ENCODE measurements at regions not wholly inside any gene's neighbourhood (a gene's known extent, or its start where the extent isn't known, plus 50 kb on each side); places are given as distances from the start of the nearest gene placed in this dataset.
A peak's percentile ranks its signal among the peaks of the same experiment; 100 is the strongest.

DNA sequence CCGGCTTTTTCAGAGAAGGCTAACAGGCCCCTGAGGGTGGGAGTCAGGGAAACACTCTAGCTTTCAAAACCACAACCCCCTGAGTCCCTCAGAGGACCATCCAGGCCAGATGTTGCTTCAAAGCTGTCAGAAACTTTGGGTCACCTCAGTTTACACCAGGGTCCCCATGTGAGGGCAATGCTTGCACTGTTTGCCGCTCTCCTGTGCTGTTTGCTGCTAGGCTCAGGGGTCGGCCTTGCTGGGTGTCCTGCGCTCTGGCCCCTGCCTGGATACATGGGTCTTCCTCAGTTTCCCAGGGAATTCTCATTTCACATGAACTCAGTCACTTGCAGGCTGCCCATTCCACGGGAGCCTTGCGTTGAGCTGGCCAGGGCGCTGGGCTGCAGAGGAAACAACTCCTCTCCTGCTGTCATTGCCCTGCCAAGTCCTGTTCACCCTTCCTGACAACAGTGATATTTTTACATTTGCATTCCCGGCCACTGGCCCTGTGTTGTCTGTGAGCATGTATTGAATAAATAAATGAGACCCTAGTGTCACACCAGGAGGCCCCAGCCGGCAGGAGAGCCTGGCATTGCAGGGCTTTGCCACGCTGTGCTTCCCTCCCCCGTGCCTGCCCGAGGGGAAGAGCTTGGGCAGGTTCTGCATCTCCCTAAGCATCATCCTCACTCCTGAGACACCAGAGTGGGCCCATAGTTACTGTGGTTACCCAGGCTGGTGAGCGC lies 73.2 kb upstream of the RAB6C start:
- intact Hi-C loops (cut with micrococcal nuclease; ENCODE audit: unreplicated experiment): no loop called here
- DNase-seq: peak in 1 of 2 experiments; percentile 13
- POLR2A ChIA-PET: no interaction called here
- H3K4me1 ChIP-seq: no peaks in the 10 kb centered on the region
- CTCF ChIA-PET: no interaction called here
- Mint-ChIP-seq H3K36me3 (ENCODE audit: insufficient read depth, unreplicated experiment) (no peaks in the 10 kb centered on the region), H3K4me1 (ENCODE audit: low read depth, unreplicated experiment) (no peaks in the 10 kb centered on the region), H3K4me3 (ENCODE audit: unreplicated experiment) (no peak overlapping the region), H3K9me3 (ENCODE audit: unreplicated experiment) (no peaks in the 10 kb centered on the region), H3K27me3 (ENCODE audit: insufficient read depth, unreplicated experiment) (peaks cover 4% of the 10 kb centered on the region), H3K27ac (ENCODE audit: unreplicated experiment) (no peak overlapping the region)
- no peak overlapping the region for H3K4me3 ChIP-seq (ENCODE audit: low read depth, low read length)
- no TSS peak for BruUV-seq (replicated peaks)
- no peaks in the 10 kb centered on the region; the same call in 1 of the 2 replicates for H3K27me3 ChIP-seq (replicated peaks; ENCODE audit: control insufficient read depth, insufficient read depth, low read length)
- no peaks in the 10 kb centered on the region for H3K9me3 ChIP-seq
- TF ChIP-seq, protein P1, sequence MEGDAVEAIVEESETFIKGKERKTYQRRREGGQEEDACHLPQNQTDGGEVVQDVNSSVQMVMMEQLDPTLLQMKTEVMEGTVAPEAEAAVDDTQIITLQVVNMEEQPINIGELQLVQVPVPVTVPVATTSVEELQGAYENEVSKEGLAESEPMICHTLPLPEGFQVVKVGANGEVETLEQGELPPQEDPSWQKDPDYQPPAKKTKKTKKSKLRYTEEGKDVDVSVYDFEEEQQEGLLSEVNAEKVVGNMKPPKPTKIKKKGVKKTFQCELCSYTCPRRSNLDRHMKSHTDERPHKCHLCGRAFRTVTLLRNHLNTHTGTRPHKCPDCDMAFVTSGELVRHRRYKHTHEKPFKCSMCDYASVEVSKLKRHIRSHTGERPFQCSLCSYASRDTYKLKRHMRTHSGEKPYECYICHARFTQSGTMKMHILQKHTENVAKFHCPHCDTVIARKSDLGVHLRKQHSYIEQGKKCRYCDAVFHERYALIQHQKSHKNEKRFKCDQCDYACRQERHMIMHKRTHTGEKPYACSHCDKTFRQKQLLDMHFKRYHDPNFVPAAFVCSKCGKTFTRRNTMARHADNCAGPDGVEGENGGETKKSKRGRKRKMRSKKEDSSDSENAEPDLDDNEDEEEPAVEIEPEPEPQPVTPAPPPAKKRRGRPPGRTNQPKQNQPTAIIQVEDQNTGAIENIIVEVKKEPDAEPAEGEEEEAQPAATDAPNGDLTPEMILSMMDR (IDR thresholded peaks at IDR 0.05; ENCODE audit: insufficient read depth in 1 of 2, low read depth in 1 of 2, low read length in 1 of 2, severe bottlenecking in 1 of 2, unreplicated experiment in 1 of 2): no peak
- no peaks in the 10 kb centered on the region for H3K36me3 ChIP-seq (ENCODE audit: control insufficient read depth, insufficient read depth, low read length)

DNA sequence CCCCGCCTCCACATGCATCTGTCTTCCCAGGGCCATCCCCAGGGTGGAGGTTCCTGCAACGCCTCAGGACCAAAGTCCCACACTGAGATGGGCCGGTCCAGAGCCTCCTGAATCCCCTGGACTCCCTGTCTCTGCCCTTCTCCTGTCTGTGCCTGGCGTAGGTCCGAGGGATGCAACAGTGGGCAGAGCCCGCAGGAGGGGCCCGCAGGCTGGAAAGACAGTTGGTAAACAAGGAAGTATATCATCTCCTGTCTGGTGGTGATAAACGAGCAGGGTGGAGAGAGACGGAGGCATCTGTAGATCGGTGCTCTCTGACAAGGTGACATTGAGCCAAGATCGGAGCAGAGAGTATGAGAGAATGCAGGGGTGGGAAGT lies 72.6 kb upstream of the RAB6C start:
- no TSS peak for BruUV-seq (replicated peaks)
- H3K27ac Mint-ChIP-seq (ENCODE audit: unreplicated experiment): no peak overlapping the region

DNA sequence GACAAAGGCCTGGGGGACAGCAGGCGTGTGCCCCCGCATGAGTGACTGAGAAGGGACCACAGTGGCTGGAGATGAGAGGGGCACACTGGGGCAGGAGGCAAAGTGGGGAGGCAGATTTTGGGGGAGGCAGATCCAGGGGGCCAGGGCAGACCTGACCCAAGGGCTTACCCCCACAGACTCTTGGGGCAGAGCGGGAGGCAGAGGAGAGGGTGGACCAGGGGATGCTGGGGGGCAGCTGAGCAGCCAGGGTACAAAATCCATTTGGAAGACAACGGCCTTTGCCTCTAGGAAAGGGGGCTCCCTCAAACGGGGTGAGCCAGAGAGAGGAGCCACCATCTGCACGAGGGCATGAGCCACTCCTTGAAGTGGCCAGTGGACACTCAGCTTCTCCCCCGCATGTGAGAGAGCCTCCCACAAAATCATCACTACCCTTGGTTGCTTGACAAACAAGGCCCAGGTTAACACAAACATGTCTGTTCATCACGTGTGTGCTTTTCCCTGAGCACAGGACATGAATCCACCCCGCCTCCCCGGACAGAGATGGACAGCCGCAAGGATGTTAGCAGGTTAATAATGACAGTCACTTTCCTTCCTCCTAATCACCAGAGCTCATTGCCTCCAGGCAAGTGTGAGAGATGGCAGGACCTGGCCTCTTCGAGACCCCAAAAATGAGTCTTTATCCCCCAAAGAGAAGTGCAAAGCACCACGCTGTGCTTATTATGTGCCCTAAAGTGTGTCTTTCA lies 72.0 kb upstream of the RAB6C start:
- TF ChIP-seq, protein P1 (IDR thresholded peaks at IDR 0.05; ENCODE audit: insufficient read depth in 1 of 2, low read depth in 1 of 2, low read length in 1 of 2, severe bottlenecking in 1 of 2, unreplicated experiment in 1 of 2): no peak
- H3K36me3 ChIP-seq (ENCODE audit: control insufficient read depth, insufficient read depth, low read length): no peaks in the 10 kb centered on the region
- DNase-seq: peak in 1 of 2 experiments; percentile 19
- no peak overlapping the region for H3K4me3 ChIP-seq (ENCODE audit: low read depth, low read length)
- intact Hi-C loops (cut with micrococcal nuclease; ENCODE audit: unreplicated experiment): no loop called here
- no peak overlapping the region for H3K27ac Mint-ChIP-seq (ENCODE audit: unreplicated experiment)
- H3K4me3 Mint-ChIP-seq (ENCODE audit: unreplicated experiment): no peak overlapping the region
- BruUV-seq (replicated peaks): no TSS peak
- CTCF ChIA-PET: no interaction called here
- no peaks in the 10 kb centered on the region for H3K9me3 ChIP-seq
- H3K27me3 ChIP-seq (replicated peaks; ENCODE audit: control insufficient read depth, insufficient read depth, low read length): no peaks in the 10 kb centered on the region; the same call in 1 of the 2 replicates
- peaks cover 4% of the 10 kb centered on the region for H3K27me3 Mint-ChIP-seq (ENCODE audit: insufficient read depth, unreplicated experiment)
- H3K9me3 Mint-ChIP-seq (ENCODE audit: unreplicated experiment): no peaks in the 10 kb centered on the region
- H3K4me1 Mint-ChIP-seq (ENCODE audit: low read depth, unreplicated experiment): no peaks in the 10 kb centered on the region
- H3K36me3 Mint-ChIP-seq (ENCODE audit: insufficient read depth, unreplicated experiment): no peaks in the 10 kb centered on the region
- POLR2A ChIA-PET: no interaction called here
- H3K4me1 ChIP-seq: no peaks in the 10 kb centered on the region

More for the DNA sequence above, 72.6 kb upstream of the RAB6C start:
- TF ChIP-seq, protein P1 (IDR thresholded peaks at IDR 0.05; ENCODE audit: insufficient read depth in 1 of 2, low read depth in 1 of 2, low read length in 1 of 2, severe bottlenecking in 1 of 2, unreplicated experiment in 1 of 2): no peak
- no peaks in the 10 kb centered on the region for H3K9me3 ChIP-seq
- no peaks in the 10 kb centered on the region; the same call in 1 of the 2 replicates for H3K27me3 ChIP-seq (replicated peaks; ENCODE audit: control insufficient read depth, insufficient read depth, low read length)
- DNase-seq: no peak
- no peaks in the 10 kb centered on the region for H3K36me3 ChIP-seq (ENCODE audit: control insufficient read depth, insufficient read depth, low read length)
- Mint-ChIP-seq H3K9me3 (ENCODE audit: unreplicated experiment) (no peaks in the 10 kb centered on the region), H3K36me3 (ENCODE audit: insufficient read depth, unreplicated experiment) (no peaks in the 10 kb centered on the region), H3K4me3 (ENCODE audit: unreplicated experiment) (no peak overlapping the region), H3K27me3 (ENCODE audit: insufficient read depth, unreplicated experiment) (peaks cover 4% of the 10 kb centered on the region), H3K4me1 (ENCODE audit: low read depth, unreplicated experiment) (no peaks in the 10 kb centered on the region)
- intact Hi-C loops (cut with micrococcal nuclease; ENCODE audit: unreplicated experiment): no loop called here
- POLR2A ChIA-PET: no interaction called here
- H3K4me1 ChIP-seq: no peaks in the 10 kb centered on the region
- H3K4me3 ChIP-seq (ENCODE audit: low read depth, low read length): no peak overlapping the region
- CTCF ChIA-PET: no interaction called here

Measured in Caco-2 (cell line).